Immature natural killer cell (primary cell): ENCODE measurements at regions not wholly inside any gene's neighbourhood (a gene's known extent, or its start where the extent isn't known, plus 50 kb on each side); places are given as distances from the start of the nearest gene placed in this dataset.
"Not testable (repeated sequence)": the region's sequence is repeated elsewhere in the genome, so short reads cannot be mapped to it uniquely, and the experiment has no call there.

Experiments used
- DNase-seq, 3 donors: peaks; one replicate each; pipeline ENCODE4 v3.0.0; 2022; ENCODE audit warnings: mixed read lengths in 1 of 3
- H3K27ac Mint-ChIP-seq, 6 donors: one replicate each; pipeline ENCODE4 v1.8.0; 2020; ENCODE audit warnings: mixed read lengths in 6 of 6, mild to moderate bottlenecking in 5 of 6, inconsistent platforms in 4 of 6, moderate library complexity in 3 of 6
- H3K27me3 Mint-ChIP-seq, 3 donors: one replicate each; pipeline ENCODE4 v1.8.0; 2020 to 2021; ENCODE audit warnings: low read depth in 3 of 3, mild to moderate bottlenecking in 3 of 3, mixed read lengths in 3 of 3, moderate library complexity in 3 of 3, inconsistent platforms in 1 of 3
- H3K36me3 Mint-ChIP-seq, 3 donors: one replicate each; pipeline ENCODE4 v1.8.0; 2020; ENCODE audit warnings: mixed read lengths in 3 of 3, inconsistent platforms in 2 of 3, mild to moderate bottlenecking in 2 of 3
- H3K4me1 Mint-ChIP-seq, 2 donors: one replicate each; pipeline ENCODE4 v1.8.0; 2020; ENCODE audit warnings: inconsistent platforms in 2 of 2, mild to moderate bottlenecking in 2 of 2, mixed read lengths in 2 of 2, moderate library complexity in 1 of 2
- H3K4me3 Mint-ChIP-seq, 5 donors: one replicate each; pipeline ENCODE4 v1.8.0; 2020; ENCODE audit warnings: mild to moderate bottlenecking in 5 of 5, mixed read lengths in 5 of 5, inconsistent platforms in 3 of 5, moderate library complexity in 3 of 5
- H3K9me3 Mint-ChIP-seq, 6 donors: one replicate each; pipeline ENCODE4 v1.8.0; 2020; ENCODE audit warnings: mild to moderate bottlenecking in 6 of 6, mixed read lengths in 6 of 6, inconsistent platforms in 4 of 6, moderate library complexity in 3 of 6

GRCh38 chr10:21463436-21463835 is 62.0 kb downstream of the SKIDA1 start:
- H3K36me3 Mint-ChIP-seq, result no peaks in the 10 kb centered on the region
- no peak overlapping the region for H3K4me3 Mint-ChIP-seq
- peaks cover 3 to 16% (median 13%) of the 10 kb centered on the region in 3 donors for H3K27me3 Mint-ChIP-seq
- no peak overlapping the region for H3K27ac Mint-ChIP-seq
- peaks cover 0 to 2% (median 0%) of the 10 kb centered on the region in 6 donors for H3K9me3 Mint-ChIP-seq
- no peaks in the 10 kb centered on the region for H3K4me1 Mint-ChIP-seq
- no peak for DNase-seq

GRCh38 chr10:21458126-21458871 is 67.2 kb downstream of the SKIDA1 start:
- no peak overlapping the region for H3K27ac Mint-ChIP-seq
- peaks cover 0 to 2% (median 0%) of the 10 kb centered on the region in 6 donors for H3K9me3 Mint-ChIP-seq
- no peak overlapping the region for H3K4me3 Mint-ChIP-seq
- no peaks in the 10 kb centered on the region for H3K4me1 Mint-ChIP-seq
- peaks cover 3 to 10% (median 8%) of the 10 kb centered on the region in 3 donors for H3K27me3 Mint-ChIP-seq
- no peaks in the 10 kb centered on the region for H3K36me3 Mint-ChIP-seq
- no peak for DNase-seq

GRCh38 chr10:21456160-21456559 is 69.3 kb downstream of the SKIDA1 start:
- H3K9me3 Mint-ChIP-seq, result peaks cover 0 to 2% (median 0%) of the 10 kb centered on the region in 6 donors
- no peak overlapping the region for H3K4me3 Mint-ChIP-seq
- no peaks in the 10 kb centered on the region for H3K4me1 Mint-ChIP-seq
- no peak overlapping the region for H3K27ac Mint-ChIP-seq
- H3K27me3 Mint-ChIP-seq, result peaks cover 3 to 11% (median 4%) of the 10 kb centered on the region in 3 donors
- no peaks in the 10 kb centered on the region for H3K36me3 Mint-ChIP-seq
- DNase-seq, result no peak

GRCh38 chr10:21452203-21452602 is 73.3 kb downstream of the SKIDA1 start:
- H3K9me3 Mint-ChIP-seq, result no peaks in the 10 kb centered on the region
- no peaks in the 10 kb centered on the region for H3K36me3 Mint-ChIP-seq
- no peak overlapping the region for H3K27ac Mint-ChIP-seq
- H3K27me3 Mint-ChIP-seq, result peaks cover 0 to 14% (median 3%) of the 10 kb centered on the region in 3 donors
- no peak for DNase-seq
- no peak overlapping the region for H3K4me3 Mint-ChIP-seq
- no peaks in the 10 kb centered on the region for H3K4me1 Mint-ChIP-seq

GRCh38 chr10:21449288-21449966 is 76.1 kb downstream of the SKIDA1 start:
- Mint-ChIP-seq H3K4me1 (no peaks in the 10 kb centered on the region), H3K36me3 (peaks cover 0 to 4% (median 0%) of the 10 kb centered on the region in 3 donors), H3K27ac (no peak overlapping the region), H3K9me3 (no peaks in the 10 kb centered on the region), H3K4me3 (no peak overlapping the region), H3K27me3 (peaks cover 0 to 15% (median 3%) of the 10 kb centered on the region in 3 donors)
- DNase-seq, result no peak

GRCh38 chr10:21445163-21445562 is 80.3 kb downstream of the SKIDA1 start:
- H3K9me3 Mint-ChIP-seq, result no peaks in the 10 kb centered on the region
- peaks cover 0 to 4% (median 0%) of the 10 kb centered on the region in 3 donors for H3K36me3 Mint-ChIP-seq
- no peak overlapping the region for H3K4me3 Mint-ChIP-seq
- no peaks in the 10 kb centered on the region for H3K4me1 Mint-ChIP-seq
- peaks cover 0 to 6% (median 0%) of the 10 kb centered on the region in 3 donors for H3K27me3 Mint-ChIP-seq
- no peak overlapping the region for H3K27ac Mint-ChIP-seq
- no peak for DNase-seq

GRCh38 chr10:21441625-21442024 is 83.9 kb downstream of the SKIDA1 start:
- no peaks in the 10 kb centered on the region for H3K9me3 Mint-ChIP-seq
- no peak for DNase-seq
- H3K27ac Mint-ChIP-seq, result no peak overlapping the region
- H3K4me1 Mint-ChIP-seq, result no peaks in the 10 kb centered on the region
- H3K4me3 Mint-ChIP-seq, result no peak overlapping the region
- peaks cover 0 to 4% (median 0%) of the 10 kb centered on the region in 3 donors for H3K36me3 Mint-ChIP-seq
- H3K27me3 Mint-ChIP-seq, result peaks cover 0 to 4% (median 0%) of the 10 kb centered on the region in 3 donors

- H3K4me3 Mint-ChIP-seq, H3K27me3 Mint-ChIP-seq, H3K9me3 Mint-ChIP-seq, H3K36me3 Mint-ChIP-seq, H3K27ac Mint-ChIP-seq, H3K4me1 Mint-ChIP-seq, DNase-seq: not testable (repeated sequence)
Measured at GRCh38 chr10:21438914-21439313, 86.6 kb downstream of the SKIDA1 start.

- no peaks in the 10 kb centered on the region for H3K4me1 Mint-ChIP-seq
- no peaks in the 10 kb centered on the region for H3K36me3 Mint-ChIP-seq
- H3K9me3 Mint-ChIP-seq, result no peaks in the 10 kb centered on the region
- peaks cover 0 to 4% (median 0%) of the 10 kb centered on the region in 3 donors for H3K27me3 Mint-ChIP-seq
- no peak overlapping the region for H3K27ac Mint-ChIP-seq
- no peak for DNase-seq
- H3K4me3 Mint-ChIP-seq, result no peak overlapping the region
Measured at GRCh38 chr10:21437770-21438382, 87.6 kb downstream of the SKIDA1 start.

- H3K27ac Mint-ChIP-seq, result no peak overlapping the region
Measured at GRCh38 chr10:21432266-21432665, 93.2 kb downstream of the SKIDA1 start.

GRCh38 chr10:21431799-21432198 is 93.7 kb downstream of the SKIDA1 start:
- no peak for DNase-seq
- peaks cover 0 to 2% (median 0%) of the 10 kb centered on the region in 6 donors for H3K9me3 Mint-ChIP-seq
- no peaks in the 10 kb centered on the region for H3K4me1 Mint-ChIP-seq

More at GRCh38 chr10:21432266-21432665, 93.2 kb downstream of the SKIDA1 start:
- H3K4me1 Mint-ChIP-seq, result no peaks in the 10 kb centered on the region
- H3K27me3 Mint-ChIP-seq, result peaks cover 0 to 6% (median 2%) of the 10 kb centered on the region in 3 donors
- no peaks in the 10 kb centered on the region for H3K36me3 Mint-ChIP-seq
- H3K9me3 Mint-ChIP-seq, result peaks cover 0 to under 1% (median 0%) of the 10 kb centered on the region in 6 donors
- no peak overlapping the region for H3K4me3 Mint-ChIP-seq
- no peak for DNase-seq

GRCh38 chr10:21427804-21428481 is 97.5 kb downstream of the SKIDA1 start:
- no peak for DNase-seq
- H3K4me1 Mint-ChIP-seq, result no peaks in the 10 kb centered on the region
- H3K9me3 Mint-ChIP-seq, result peaks cover 0 to 2% (median 0%) of the 10 kb centered on the region in 6 donors
- no peak overlapping the region for H3K27ac Mint-ChIP-seq
- peaks cover 3 to 6% (median 4%) of the 10 kb centered on the region in 3 donors for H3K27me3 Mint-ChIP-seq
- no peak overlapping the region for H3K4me3 Mint-ChIP-seq
- H3K36me3 Mint-ChIP-seq, result no peaks in the 10 kb centered on the region

More at GRCh38 chr10:21431799-21432198, 93.7 kb downstream of the SKIDA1 start:
- Mint-ChIP-seq H3K27ac (no peak overlapping the region), H3K4me3 (no peak overlapping the region), H3K27me3 (peaks cover 0 to 6% (median 2%) of the 10 kb centered on the region in 3 donors), H3K36me3 (no peaks in the 10 kb centered on the region)

- no peak overlapping the region for H3K27ac Mint-ChIP-seq
- H3K4me1 Mint-ChIP-seq, result no peaks in the 10 kb centered on the region
- H3K36me3 Mint-ChIP-seq, result no peaks in the 10 kb centered on the region
- H3K9me3 Mint-ChIP-seq, result peaks cover 0 to 5% (median 0%) of the 10 kb centered on the region in 6 donors
- no peak overlapping the region for H3K4me3 Mint-ChIP-seq
- peaks cover 4 to 7% (median 4%) of the 10 kb centered on the region in 3 donors for H3K27me3 Mint-ChIP-seq
- DNase-seq, result no peak
Measured at GRCh38 chr10:21424459-21424861, 101.0 kb downstream of the SKIDA1 start.
